Stimulated activated naive B cell treated with anti-CD40 and anti-IgM and Interleukin-4, amounts not matched to agents 10 μg/mL and 1 μg/mL and 100 μg/mL, for 72 hours (primary cell): ENCODE measurements at regions not wholly inside any gene's neighbourhood (a gene's known extent, or its start where the extent isn't known, plus 50 kb on each side); places are given as distances from the start of the nearest gene placed in this dataset.

Experiments
- ATAC-seq, 2 donors: fragments of 150-1000 bp; cut with Tn5 transposase; replicated peaks; 2 replicates each; pipeline ENCODE4 v1.10.0; 2021; ENCODE audit warnings: moderate library complexity in 1 of 2
- DNase-seq: peaks from one replicate; pipeline ENCODE4 v3.0.0; 2021
- H3K27ac Mint-ChIP-seq: one replicate; pipeline ENCODE4 v1.8.0; 2022; ENCODE audit warnings: mild to moderate bottlenecking, mixed read lengths
- H3K27me3 Mint-ChIP-seq, 2 donors: one replicate each; pipeline ENCODE4 v1.8.0; 2022; ENCODE audit warnings: mixed read lengths in 2 of 2
- H3K36me3 Mint-ChIP-seq, 2 donors: one replicate each; pipeline ENCODE4 v1.8.0; 2022; ENCODE audit warnings: mixed read lengths in 2 of 2, mild to moderate bottlenecking in 1 of 2
- H3K4me1 Mint-ChIP-seq, 2 donors: one replicate each; pipeline ENCODE4 v1.8.0; 2022; ENCODE audit warnings: mixed read lengths in 2 of 2, mild to moderate bottlenecking in 1 of 2
- H3K4me3 Mint-ChIP-seq, 2 donors: one replicate each; pipeline ENCODE4 v1.8.0; 2022; ENCODE audit warnings: mild to moderate bottlenecking in 2 of 2, mixed read lengths in 2 of 2, moderate library complexity in 1 of 2
- H3K9me3 Mint-ChIP-seq, 2 donors: one replicate each; pipeline ENCODE4 v1.8.0; 2022; ENCODE audit warnings: mixed read lengths in 2 of 2, mild to moderate bottlenecking in 1 of 2

DNA sequence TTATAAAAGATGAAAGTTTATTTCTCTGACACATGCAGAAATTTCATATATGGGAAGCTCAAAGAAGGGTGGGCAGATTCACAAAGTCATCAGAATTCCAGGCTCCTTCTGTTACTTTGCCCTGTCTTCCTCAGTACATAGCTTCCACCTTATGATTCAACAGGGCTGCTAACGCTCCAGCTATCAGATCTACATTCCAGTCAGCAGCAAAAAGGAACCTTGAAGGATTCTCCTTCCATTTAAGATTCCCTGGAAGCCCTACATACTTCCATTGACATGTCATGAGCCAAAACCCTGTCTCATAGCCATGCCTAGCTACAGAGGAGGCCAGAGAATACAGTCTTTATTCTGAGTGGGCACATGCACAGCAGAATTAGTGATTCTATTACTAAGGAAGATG is 103.3 kb downstream of the NCR2 start:
- DNase-seq: no peak
- Mint-ChIP-seq H3K4me3 (no peak overlapping the region), H3K27me3 (peaks cover 4 to 17% of the 10 kb centered on the region in 2 donors), H3K27ac (peak overlapping the region; percentile 56), H3K9me3 (peaks cover 0 to 5% of the 10 kb centered on the region in 2 donors), H3K4me1 (peaks cover 35 to 43% of the 10 kb centered on the region in 2 donors), H3K36me3 (no peaks in the 10 kb centered on the region)
- no peak for ATAC-seq

DNA sequence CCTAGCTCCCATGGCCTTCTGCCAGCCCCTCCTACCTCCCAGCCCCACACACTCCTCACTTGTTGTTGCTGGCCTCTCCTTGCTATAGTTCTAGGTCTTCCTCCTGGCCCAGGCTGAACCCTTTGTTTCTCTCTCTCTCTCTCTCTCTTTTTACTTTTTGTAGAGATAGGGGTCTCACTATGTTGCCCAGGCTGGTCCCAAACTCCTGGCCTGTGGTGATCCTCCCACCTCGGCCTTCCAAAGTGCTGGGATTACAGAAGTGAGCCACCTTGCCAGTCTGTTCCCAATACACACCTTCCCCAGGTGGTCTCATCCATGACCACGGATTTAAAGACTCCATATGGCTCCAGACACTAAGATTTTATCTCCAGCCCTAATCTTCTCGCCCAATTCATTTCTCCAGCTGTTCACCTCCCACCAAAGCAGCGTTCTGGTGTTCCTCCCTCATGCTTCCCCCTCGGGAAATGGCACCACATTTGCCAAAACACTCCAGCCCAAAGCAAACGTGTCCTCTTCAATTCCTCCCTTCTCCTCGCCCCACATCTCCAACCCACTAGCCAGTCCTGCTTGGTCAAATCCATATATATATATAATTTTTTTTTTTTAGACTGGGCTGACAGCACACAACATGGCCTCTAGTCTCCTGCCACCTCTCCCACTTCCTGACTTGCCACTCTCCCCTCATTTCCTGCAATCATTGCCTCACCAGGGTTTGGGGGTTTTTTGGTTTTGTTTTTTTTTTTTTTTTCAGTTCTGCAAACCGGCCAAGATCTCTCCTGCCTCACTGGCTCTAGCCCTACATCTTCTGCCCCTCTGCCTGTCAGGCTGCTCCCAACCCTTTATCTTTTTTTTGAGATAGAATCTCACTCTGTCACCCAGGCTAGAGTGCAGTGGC is 104.4 kb downstream of the NCR2 start:
- Mint-ChIP-seq H3K27me3 (peaks cover 10 to 27% of the 10 kb centered on the region in 2 donors), H3K4me3 (peak overlapping the region; percentile 18 to 39), H3K27ac (peak overlapping the region; percentile 94), H3K4me1 (peaks cover 35 to 44% of the 10 kb centered on the region in 2 donors), H3K36me3 (no peaks in the 10 kb centered on the region), H3K9me3 (peaks cover 0 to 5% of the 10 kb centered on the region in 2 donors)
- ATAC-seq (peak; percentile 96), DNase-seq (peak; percentile 53)

DNA sequence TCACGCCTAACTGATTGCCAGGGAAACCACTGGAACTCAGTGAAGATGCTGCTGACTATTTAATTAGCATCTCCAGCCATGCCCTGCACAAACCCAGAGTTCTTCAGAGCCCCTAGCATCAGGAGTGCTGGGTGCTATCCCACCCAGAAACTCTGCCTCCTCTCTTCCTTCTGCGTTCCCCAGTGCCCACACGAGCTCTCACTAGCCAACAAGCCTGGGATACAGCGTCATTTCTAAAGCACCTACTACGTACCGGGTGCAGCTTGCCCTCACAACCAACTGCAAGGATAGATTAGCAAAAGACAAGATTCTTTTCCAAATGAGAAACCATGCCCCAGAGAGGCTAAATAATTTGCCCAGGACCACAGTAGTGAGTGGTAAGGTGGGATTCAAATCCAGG is 105.2 kb upstream of the FOXP4 start:
- Mint-ChIP-seq H3K27me3 (peaks cover 15 to 34% of the 10 kb centered on the region in 2 donors), H3K4me1 (peaks cover 35 to 44% of the 10 kb centered on the region in 2 donors), H3K27ac (no peak overlapping the region), H3K4me3 (peak overlapping the region in 1 of 2 donors; percentile 1), H3K36me3 (no peaks in the 10 kb centered on the region), H3K9me3 (peaks cover 0 to 5% of the 10 kb centered on the region in 2 donors)
- ATAC-seq: no peak
- no peak for DNase-seq

GRCh38 chr6:41441598-41442351 is 104.4 kb upstream of the FOXP4 start:
- no peak for ATAC-seq
- H3K27me3 Mint-ChIP-seq: peaks cover 18 to 34% of the 10 kb centered on the region in 2 donors
- no peak for DNase-seq
- peaks cover 0 to 5% of the 10 kb centered on the region in 2 donors for H3K9me3 Mint-ChIP-seq
- H3K36me3 Mint-ChIP-seq: no peaks in the 10 kb centered on the region
- no peak overlapping the region for H3K27ac Mint-ChIP-seq
- peaks cover 35 to 44% of the 10 kb centered on the region in 2 donors for H3K4me1 Mint-ChIP-seq
- no peak overlapping the region for H3K4me3 Mint-ChIP-seq

GRCh38 chr6:41442352-41442672 is 103.9 kb upstream of the FOXP4 start:
- Mint-ChIP-seq H3K36me3 (no peaks in the 10 kb centered on the region), H3K27me3 (peaks cover 18 to 34% of the 10 kb centered on the region in 2 donors), H3K4me3 (no peak overlapping the region), H3K4me1 (peaks cover 35 to 44% of the 10 kb centered on the region in 2 donors), H3K27ac (no peak overlapping the region), H3K9me3 (peaks cover 0 to 5% of the 10 kb centered on the region in 2 donors)
- no peak for ATAC-seq
- DNase-seq: no peak

- H3K4me3 Mint-ChIP-seq: no peak overlapping the region
- no peak for DNase-seq
- peaks cover 0 to 5% of the 10 kb centered on the region in 2 donors for H3K9me3 Mint-ChIP-seq
- peaks cover 21 to 38% of the 10 kb centered on the region in 2 donors for H3K27me3 Mint-ChIP-seq
- no peaks in the 10 kb centered on the region for H3K36me3 Mint-ChIP-seq
- peak overlapping the region; percentile 60 for H3K27ac Mint-ChIP-seq
- peaks cover 35 to 44% of the 10 kb centered on the region in 2 donors for H3K4me1 Mint-ChIP-seq
- ATAC-seq: no peak
These were observed 103.2 kb upstream of the FOXP4 start for GRCh38 chr6:41442800-41443501.

DNA sequence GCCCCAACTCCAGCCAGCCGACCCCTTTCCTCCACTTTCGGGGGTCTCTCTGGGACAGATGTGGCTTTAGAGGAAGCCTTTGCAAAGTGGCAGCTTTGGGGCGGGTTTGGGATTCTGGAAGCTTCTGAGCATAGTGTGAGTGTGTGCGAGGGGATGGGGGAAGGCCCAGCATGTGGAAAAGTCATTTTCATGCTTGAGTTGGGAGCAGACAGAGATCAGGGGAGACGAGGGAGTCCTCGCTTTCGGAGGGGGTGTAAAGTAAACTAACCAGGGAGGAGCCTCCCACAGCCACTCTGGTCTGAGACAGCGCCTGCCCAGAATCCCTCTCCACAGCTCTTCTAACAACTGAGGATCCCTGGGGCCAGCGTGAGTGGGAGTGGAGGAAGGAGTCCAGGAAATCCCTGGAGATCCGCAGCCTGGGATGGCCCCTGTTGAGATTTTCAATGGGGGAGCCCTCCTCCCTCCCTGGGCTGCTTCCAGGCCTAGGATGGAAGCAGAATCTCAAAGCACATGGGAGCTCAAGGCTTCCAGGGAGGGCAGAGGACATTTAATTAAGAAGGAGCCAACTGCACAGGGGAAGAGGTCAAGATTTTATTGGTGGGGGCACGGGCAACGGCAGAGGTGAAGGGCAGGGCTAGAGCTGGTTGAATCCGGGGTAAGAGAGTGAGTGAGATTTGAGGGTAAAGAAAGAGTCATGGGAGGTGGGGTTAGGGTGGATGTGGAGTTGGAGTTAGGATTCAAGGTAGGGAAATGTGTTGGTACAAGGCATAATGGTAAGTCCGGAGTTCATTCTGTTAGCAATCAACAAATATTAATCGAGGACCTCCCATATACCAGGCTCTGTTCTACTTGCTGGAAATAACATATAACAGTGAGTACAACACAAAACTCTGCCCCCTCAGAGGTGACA is 102.3 kb upstream of the FOXP4 start:
- DNase-seq (no peak), ATAC-seq (no peak)
- H3K36me3 Mint-ChIP-seq: no peaks in the 10 kb centered on the region
- H3K4me1 Mint-ChIP-seq: peaks cover 34 to 43% of the 10 kb centered on the region in 2 donors
- H3K27ac Mint-ChIP-seq: no peak overlapping the region
- H3K27me3 Mint-ChIP-seq: peaks cover 21 to 44% of the 10 kb centered on the region in 2 donors
- peaks cover 0 to 5% of the 10 kb centered on the region in 2 donors for H3K9me3 Mint-ChIP-seq
- no peak overlapping the region for H3K4me3 Mint-ChIP-seq

GRCh38 chr6:41445261-41445660 is 100.9 kb upstream of the FOXP4 start:
- Mint-ChIP-seq H3K4me3 (no peak overlapping the region), H3K36me3 (no peaks in the 10 kb centered on the region), H3K4me1 (peaks cover 20 to 29% of the 10 kb centered on the region in 2 donors), H3K27ac (no peak overlapping the region), H3K9me3 (no peaks in the 10 kb centered on the region), H3K27me3 (peaks cover 21 to 44% of the 10 kb centered on the region in 2 donors)
- DNase-seq: no peak
- ATAC-seq: no peak

- peaks cover 21 to 44% of the 10 kb centered on the region in 2 donors for H3K27me3 Mint-ChIP-seq
- no peaks in the 10 kb centered on the region for H3K9me3 Mint-ChIP-seq
- DNase-seq (no peak), ATAC-seq (no peak)
- no peak overlapping the region for H3K27ac Mint-ChIP-seq
- peaks cover 12 to 20% of the 10 kb centered on the region in 2 donors for H3K4me1 Mint-ChIP-seq
- H3K4me3 Mint-ChIP-seq: no peak overlapping the region
- no peaks in the 10 kb centered on the region for H3K36me3 Mint-ChIP-seq
These were observed 100.0 kb upstream of the FOXP4 start for GRCh38 chr6:41446132-41446531.

GRCh38 chr6:41446907-41447545 is 99.2 kb upstream of the FOXP4 start:
- Mint-ChIP-seq H3K27me3 (peaks cover 21 to 39% of the 10 kb centered on the region in 2 donors), H3K36me3 (no peaks in the 10 kb centered on the region), H3K27ac (no peak overlapping the region), H3K9me3 (no peaks in the 10 kb centered on the region), H3K4me3 (no peak overlapping the region), H3K4me1 (peaks cover 5 to 11% of the 10 kb centered on the region in 2 donors)
- no peak for DNase-seq
- ATAC-seq: no peak

GRCh38 chr6:41448256-41448655 is 97.9 kb upstream of the FOXP4 start:
- Mint-ChIP-seq H3K27ac (no peak overlapping the region), H3K36me3 (no peaks in the 10 kb centered on the region), H3K27me3 (peaks cover 21 to 32% of the 10 kb centered on the region in 2 donors), H3K4me3 (no peak overlapping the region), H3K4me1 (peaks cover 1 to 5% of the 10 kb centered on the region in 2 donors), H3K9me3 (no peaks in the 10 kb centered on the region)
- ATAC-seq: no peak
- no peak for DNase-seq

DNA sequence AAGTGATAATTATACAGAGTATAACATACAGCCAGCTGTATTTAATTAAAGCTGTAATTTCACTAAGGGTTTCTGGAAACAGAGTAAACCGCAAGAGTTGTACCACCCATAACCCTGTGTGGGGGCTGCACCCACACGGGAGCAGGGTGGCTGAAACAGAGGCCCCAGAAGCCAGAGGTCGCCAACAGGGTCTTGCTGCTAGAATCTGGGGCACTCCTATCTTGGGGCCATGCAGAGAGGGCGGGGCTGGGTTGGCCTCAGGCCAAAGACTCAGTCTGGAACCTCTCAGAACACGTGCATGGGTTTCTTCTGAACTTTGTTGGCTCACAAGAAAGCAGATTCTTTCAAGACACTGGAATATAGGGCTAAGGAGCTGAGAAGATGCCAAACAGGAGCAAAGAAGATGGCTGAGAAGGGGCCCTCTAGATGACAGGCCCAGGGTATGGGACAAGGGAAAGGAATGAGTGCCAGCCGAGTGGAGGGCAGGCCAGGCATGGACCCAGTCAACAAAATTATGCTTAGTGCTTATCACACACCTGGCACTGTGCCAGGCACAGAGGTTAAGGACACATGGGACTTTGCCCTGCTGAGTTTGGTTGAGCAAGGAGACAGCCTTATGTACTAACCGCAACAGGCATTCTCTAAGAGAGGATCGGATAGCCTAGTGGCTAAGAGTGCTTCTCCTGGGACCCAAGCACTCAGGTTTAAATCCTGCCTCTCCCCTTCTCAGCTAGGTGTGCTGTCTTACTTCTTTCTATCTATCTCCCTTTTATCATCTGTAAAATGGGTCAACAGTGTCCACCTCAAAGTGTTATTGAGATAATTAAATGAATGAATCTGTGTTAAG is 96.6 kb upstream of the FOXP4 start:
- Mint-ChIP-seq H3K4me3 (no peak overlapping the region), H3K36me3 (no peaks in the 10 kb centered on the region), H3K9me3 (no peaks in the 10 kb centered on the region), H3K27ac (no peak overlapping the region), H3K27me3 (peaks cover 11 to 18% of the 10 kb centered on the region in 2 donors), H3K4me1 (no peaks in the 10 kb centered on the region)
- no peak for ATAC-seq
- DNase-seq: no peak
